Fibroblast of pulmonary artery (primary cell): ENCODE measurements at regions not wholly inside any gene's neighbourhood (a gene's known extent, or its start where the extent isn't known, plus 50 kb on each side); places are given as distances from the start of the nearest gene placed in this dataset.

Experiments
- DNase-seq: peaks from one replicate; pipeline ENCODE4 v3.0.0-alpha.2; 2010; ENCODE audit warnings: low read depth
- H3K4me3 ChIP-seq: replicated peaks from 2 replicates; pipeline ENCODE4 v1.5.1; 2011; ENCODE audit warnings: low read depth, mild to moderate bottlenecking, control low read depth, low read length, moderate library complexity
- CTCF ChIP-seq: IDR thresholded peaks from 2 replicates; pipeline ENCODE4 v1.5.1; 2011; ENCODE audit warnings: mild to moderate bottlenecking, control low read depth, low read length, inconsistent platforms; ENCODE audit errors: missing control alignments

- DNase-seq: peak; percentile 31
- TF ChIP-seq CTCF: no peak
- H3K4me3 ChIP-seq: no peak overlapping the region
These were observed 151.4 kb downstream of the ID4 start for GRCh38 chr6:19988555-19988954.

GRCh38 chr6:19991176-19991575, 154.0 kb downstream of the ID4 start:
- TF ChIP-seq CTCF: no peak
- no peak for DNase-seq
- H3K4me3 ChIP-seq: no peak overlapping the region

- no peak for TF ChIP-seq CTCF
- no peak overlapping the region for H3K4me3 ChIP-seq
- no peak for DNase-seq
These were observed 157.7 kb downstream of the ID4 start for GRCh38 chr6:19994909-19995308.

- TF ChIP-seq CTCF: no peak
- H3K4me3 ChIP-seq: no peak overlapping the region
- DNase-seq: no peak
These were observed 158.5 kb downstream of the ID4 start for GRCh38 chr6:19995575-19996257.

- H3K4me3 ChIP-seq: no peak overlapping the region
- DNase-seq: no peak
- TF ChIP-seq CTCF: no peak
These were observed 159.9 kb downstream of the ID4 start for GRCh38 chr6:19997104-19997503.

GRCh38 chr6:19998541-19998940, 161.4 kb downstream of the ID4 start:
- no peak for DNase-seq
- no peak overlapping the region for H3K4me3 ChIP-seq
- no peak for TF ChIP-seq CTCF
